ENCODE measurements at regions not wholly inside any gene's neighbourhood (a gene's known extent, or its start where the extent isn't known, plus 50 kb on each side); places are given as distances from the start of the nearest gene placed in this dataset.

DNA sequence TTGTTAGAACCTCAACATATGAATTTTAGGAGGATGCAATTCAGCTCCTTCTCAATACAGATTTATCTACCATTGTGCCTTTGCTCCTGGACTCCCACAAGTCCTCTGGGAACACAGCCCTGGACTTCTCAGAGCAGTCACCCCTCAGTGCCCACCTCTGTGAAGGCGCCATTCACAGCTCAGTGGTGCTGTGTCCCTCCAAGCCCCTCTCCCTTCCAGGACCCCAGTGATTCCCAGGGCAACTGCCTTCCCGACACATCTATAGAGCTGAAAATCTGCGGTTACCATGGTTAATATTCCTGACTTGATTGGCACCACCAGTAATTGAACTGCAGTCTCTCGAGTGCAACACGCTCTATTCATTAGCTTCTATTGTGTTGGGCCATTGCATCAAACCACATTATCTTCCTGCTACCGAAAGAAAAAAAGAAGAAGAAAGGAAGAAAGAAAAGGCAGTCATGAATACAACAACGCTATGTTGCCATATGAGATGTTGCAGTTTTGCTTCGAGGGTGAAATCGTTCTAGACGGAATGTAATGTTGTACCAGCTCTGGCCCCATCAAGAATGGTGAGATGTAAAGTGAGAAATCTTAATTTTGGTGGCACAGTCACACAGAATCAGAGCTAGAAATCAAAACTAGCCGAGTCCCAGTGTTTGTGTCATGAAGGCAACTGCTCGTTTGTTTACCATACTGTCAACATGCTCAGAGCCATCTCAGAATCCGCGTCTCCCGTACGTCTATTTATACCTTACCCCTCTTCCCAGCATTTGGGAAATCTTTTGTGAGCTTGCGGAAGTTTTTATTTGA, 524.0 kb upstream of the ID2 start:
- TF ChIP-seq ZNF155 (tag by site-specific recombination; IDR thresholded peaks at IDR 0.05): no peak
- no peak for TF ChIP-seq SP2 (tag by site-specific recombination; IDR thresholded peaks at IDR 0.05)
